CD4-positive, CD25-positive, alpha-beta regulatory T cell (primary cell): ENCODE measurements at regions not wholly inside any gene's neighbourhood (a gene's known extent, or its start where the extent isn't known, plus 50 kb on each side); places are given as distances from the start of the nearest gene placed in this dataset.
"Not testable (repeated sequence)": the region's sequence is repeated elsewhere in the genome, so short reads cannot be mapped to it uniquely, and the experiment has no call there.

ENCODE experiments used
- ATAC-seq, 2 donors: fragments of 150-1000 bp; cut with Tn5 transposase; one replicate each; pipeline ENCODE4 v1.10.0; 2021; ENCODE audit warnings: low read depth in 2 of 2, moderate number of reproducible peaks in 2 of 2, moderate library complexity in 1 of 2
- DNase-seq, 3 donors: peaks; one replicate each; pipeline versions ENCODE4 v3.0.0 to v3.0.0-alpha.2; 2012 to 2022; ENCODE audit warnings: mixed read lengths in 1 of 3
- H3K27ac ChIP-seq: one replicate; pipeline ENCODE4 v1.7.0; 2013; ENCODE audit warnings: mild to moderate bottlenecking, low read length; ENCODE audit not compliant: insufficient read depth, poor library complexity, severe bottlenecking
- H3K27me3 ChIP-seq: one replicate; pipeline ENCODE4 v1.7.0; 2013; ENCODE audit warnings: low read length; ENCODE audit not compliant: control insufficient read depth, insufficient read depth
- H3K36me3 ChIP-seq: one replicate; pipeline ENCODE4 v1.7.0; 2013; ENCODE audit warnings: mild to moderate bottlenecking, low read length, moderate library complexity; ENCODE audit not compliant: control insufficient read depth, insufficient read depth
- H3K4me1 ChIP-seq: 2 replicates; pipeline ENCODE4 v1.7.0; 2013; ENCODE audit warnings: mild to moderate bottlenecking, low read length; ENCODE audit not compliant: insufficient read depth, control insufficient read depth, poor library complexity, severe bottlenecking
- H3K4me3 ChIP-seq: one replicate; pipeline ENCODE4 v1.7.0; 2013; ENCODE audit warnings: low read depth, mild to moderate bottlenecking, low read length, moderate library complexity
- H3K9me3 ChIP-seq, 2 experiments: 1 replicate in 1 of 2; 2 replicates in 1 of 2; pipeline ENCODE4 v1.7.0; 2013; ENCODE audit warnings: low read length in 2 of 2, mild to moderate bottlenecking in 1 of 2, moderate library complexity in 1 of 2; ENCODE audit not compliant: control insufficient read depth in 2 of 2
- H3K27ac Mint-ChIP-seq, 3 donors: one replicate each; pipeline ENCODE4 v1.8.0; 2020 to 2022; ENCODE audit warnings: mild to moderate bottlenecking in 3 of 3, mixed read lengths in 3 of 3, moderate library complexity in 2 of 3
- H3K27me3 Mint-ChIP-seq: one replicate; pipeline ENCODE4 v1.8.0; 2022; ENCODE audit warnings: mild to moderate bottlenecking, mixed read lengths
- H3K36me3 Mint-ChIP-seq: one replicate; pipeline ENCODE4 v1.8.0; 2020; ENCODE audit warnings: mixed read lengths
- H3K4me1 Mint-ChIP-seq, 4 donors: one replicate each; pipeline ENCODE4 v1.8.0; 2020 to 2022; ENCODE audit warnings: mixed read lengths in 4 of 4, mild to moderate bottlenecking in 1 of 4
- H3K4me3 Mint-ChIP-seq, 4 donors: one replicate each; pipeline ENCODE4 v1.8.0; 2020 to 2022; ENCODE audit warnings: mild to moderate bottlenecking in 4 of 4, mixed read lengths in 4 of 4, moderate library complexity in 3 of 4
- H3K9me3 Mint-ChIP-seq, 7 donors: one replicate each; pipeline ENCODE4 v1.8.0; 2020 to 2022; ENCODE audit warnings: mixed read lengths in 7 of 7, mild to moderate bottlenecking in 3 of 7, moderate library complexity in 2 of 7

GRCh38 chr2:107721178-107721577, 105.5 kb upstream of the RGPD4 start:
- no peak for ATAC-seq
- Histone ChIP-seq H3K9me3 (no peaks in the 10 kb centered on the region), H3K4me3 (no peak overlapping the region), H3K27ac (no peak overlapping the region), H3K27me3 (no peaks in the 10 kb centered on the region), H3K4me1 (no peaks in the 10 kb centered on the region), H3K36me3 (no peaks in the 10 kb centered on the region)
- no peak overlapping the region for H3K27ac Mint-ChIP-seq
- no peaks in the 10 kb centered on the region for H3K27me3 Mint-ChIP-seq
- peaks cover 0 to 4% (median 0%) of the 10 kb centered on the region in 7 donors for H3K9me3 Mint-ChIP-seq
- no peaks in the 10 kb centered on the region for H3K4me1 Mint-ChIP-seq
- H3K4me3 Mint-ChIP-seq, result no peak overlapping the region
- no peaks in the 10 kb centered on the region for H3K36me3 Mint-ChIP-seq
- DNase-seq, result no peak

GRCh38 chr2:107721586-107721985, 105.1 kb upstream of the RGPD4 start:
- H3K4me3 Mint-ChIP-seq, result no peak overlapping the region
- H3K36me3 ChIP-seq, result no peaks in the 10 kb centered on the region
- H3K36me3 Mint-ChIP-seq, result no peaks in the 10 kb centered on the region
- no peaks in the 10 kb centered on the region for H3K4me1 ChIP-seq
- DNase-seq (no peak), ATAC-seq (no peak)
- no peak overlapping the region for H3K27ac ChIP-seq
- no peaks in the 10 kb centered on the region for H3K4me1 Mint-ChIP-seq
- H3K27ac Mint-ChIP-seq, result no peak overlapping the region
- H3K9me3 Mint-ChIP-seq, result peaks cover 0 to 4% (median 1%) of the 10 kb centered on the region in 7 donors
- no peaks in the 10 kb centered on the region for H3K27me3 ChIP-seq
- H3K27me3 Mint-ChIP-seq, result no peaks in the 10 kb centered on the region
- H3K9me3 ChIP-seq, result no peaks in the 10 kb centered on the region
- H3K4me3 ChIP-seq, result no peak overlapping the region

GRCh38 chr2:107725824-107726223, 100.9 kb upstream of the RGPD4 start:
- not testable (repeated sequence) for H3K4me1 ChIP-seq, H3K27ac ChIP-seq, H3K9me3 ChIP-seq, H3K4me1 Mint-ChIP-seq, H3K9me3 Mint-ChIP-seq, H3K4me3 ChIP-seq, H3K36me3 ChIP-seq, DNase-seq, H3K27me3 Mint-ChIP-seq, H3K36me3 Mint-ChIP-seq, H3K27ac Mint-ChIP-seq, H3K27me3 ChIP-seq, ATAC-seq, H3K4me3 Mint-ChIP-seq

DNA sequence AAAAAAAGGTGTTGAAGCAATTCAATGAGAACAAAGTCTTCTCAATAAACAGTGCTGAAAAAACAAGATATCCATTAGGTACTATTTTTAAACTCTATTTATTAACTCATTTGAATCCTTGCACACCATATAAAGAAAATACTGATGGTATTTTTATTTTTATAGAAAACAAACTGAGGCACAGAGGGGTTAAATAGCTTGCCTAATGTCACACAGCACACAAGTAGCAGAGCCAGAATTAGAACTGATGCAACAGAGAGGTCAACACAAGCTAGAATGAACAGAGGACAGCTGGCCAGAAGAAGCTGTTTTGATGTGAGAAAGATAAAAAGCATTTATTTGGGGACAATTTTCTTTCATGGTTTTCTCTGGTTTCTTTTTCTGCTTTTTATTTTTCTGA, 99.4 kb upstream of the RGPD4 start:
- Histone ChIP-seq H3K27ac (no peak overlapping the region), H3K36me3 (no peaks in the 10 kb centered on the region), H3K9me3 (no peaks in the 10 kb centered on the region), H3K4me1 (no peaks in the 10 kb centered on the region), H3K4me3 (no peak overlapping the region), H3K27me3 (no peaks in the 10 kb centered on the region)
- H3K9me3 Mint-ChIP-seq, result peaks cover 0 to 3% (median 0%) of the 10 kb centered on the region in 7 donors
- no peak overlapping the region for H3K27ac Mint-ChIP-seq
- H3K36me3 Mint-ChIP-seq, result no peaks in the 10 kb centered on the region
- no peaks in the 10 kb centered on the region for H3K4me1 Mint-ChIP-seq
- H3K4me3 Mint-ChIP-seq, result no peak overlapping the region
- ATAC-seq (no peak), DNase-seq (no peak)
- H3K27me3 Mint-ChIP-seq, result no peaks in the 10 kb centered on the region

DNA sequence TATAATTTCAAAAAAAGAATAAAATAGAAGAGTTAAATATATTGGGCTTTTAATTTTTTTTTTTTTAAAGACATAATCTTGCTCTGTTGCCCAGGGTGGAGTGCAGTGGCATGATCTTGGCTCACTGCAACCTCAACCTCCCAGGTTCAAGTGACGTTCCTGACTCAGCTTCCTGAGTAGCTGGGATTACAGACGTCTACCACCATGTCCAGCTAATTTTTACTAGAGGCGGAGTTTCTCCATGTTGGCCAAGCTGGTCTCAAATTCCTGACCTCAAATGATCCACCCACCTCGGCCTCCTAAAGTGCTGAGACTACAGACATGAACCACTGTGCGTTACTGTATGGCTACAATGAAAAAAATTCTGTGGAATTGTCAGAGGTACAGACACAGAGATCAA, 98.1 kb upstream of the RGPD4 start:
- Mint-ChIP-seq H3K36me3 (no peaks in the 10 kb centered on the region), H3K27ac (no peak overlapping the region), H3K9me3 (peaks cover 0 to 3% (median 0%) of the 10 kb centered on the region in 7 donors), H3K4me3 (no peak overlapping the region), H3K4me1 (no peaks in the 10 kb centered on the region), H3K27me3 (no peaks in the 10 kb centered on the region)
- DNase-seq, result no peak
- Histone ChIP-seq H3K4me1 (no peaks in the 10 kb centered on the region), H3K36me3 (no peaks in the 10 kb centered on the region), H3K27ac (no peak overlapping the region), H3K4me3 (no peak overlapping the region), H3K27me3 (no peaks in the 10 kb centered on the region), H3K9me3 (no peaks in the 10 kb centered on the region)
- no peak for ATAC-seq

GRCh38 chr2:107729440-107729839, 97.3 kb upstream of the RGPD4 start:
- Mint-ChIP-seq H3K27ac (no peak overlapping the region), H3K27me3 (no peaks in the 10 kb centered on the region), H3K36me3 (no peaks in the 10 kb centered on the region), H3K4me1 (no peaks in the 10 kb centered on the region), H3K4me3 (no peak overlapping the region), H3K9me3 (peaks cover 0 to 3% (median 0%) of the 10 kb centered on the region in 7 donors)
- H3K27ac ChIP-seq, result no peak overlapping the region
- H3K36me3 ChIP-seq, result no peaks in the 10 kb centered on the region
- ATAC-seq, result no peak
- no peak overlapping the region for H3K4me3 ChIP-seq
- DNase-seq, result no peak
- H3K4me1 ChIP-seq, result no peaks in the 10 kb centered on the region
- no peaks in the 10 kb centered on the region for H3K9me3 ChIP-seq
- H3K27me3 ChIP-seq, result no peaks in the 10 kb centered on the region

DNA sequence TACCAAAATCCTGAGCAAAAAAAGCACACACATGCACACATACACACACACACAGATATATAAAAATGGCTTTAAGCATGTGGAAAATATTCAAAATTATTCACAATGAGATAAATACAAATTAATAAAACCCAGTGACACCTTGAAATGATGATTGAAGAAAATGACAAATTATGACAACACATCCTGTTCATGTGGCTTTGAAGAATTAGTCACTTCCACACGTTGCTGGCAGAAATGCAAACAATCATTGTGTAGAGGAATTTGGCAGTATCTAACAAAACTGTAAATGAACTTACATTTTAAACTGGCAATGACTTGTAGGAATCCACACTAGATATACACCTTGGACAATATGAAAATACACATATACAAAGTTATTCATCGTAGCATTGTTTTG, 95.8 kb upstream of the RGPD4 start:
- peaks cover 0 to 3% (median 0%) of the 10 kb centered on the region in 7 donors for H3K9me3 Mint-ChIP-seq
- no peaks in the 10 kb centered on the region for H3K4me1 Mint-ChIP-seq
- no peaks in the 10 kb centered on the region for H3K36me3 ChIP-seq
- DNase-seq, result no peak
- no peak overlapping the region for H3K27ac ChIP-seq
- no peaks in the 10 kb centered on the region for H3K27me3 Mint-ChIP-seq
- no peaks in the 10 kb centered on the region for H3K9me3 ChIP-seq
- ATAC-seq, result no peak
- no peaks in the 10 kb centered on the region for H3K27me3 ChIP-seq
- H3K36me3 Mint-ChIP-seq, result no peaks in the 10 kb centered on the region
- no peaks in the 10 kb centered on the region for H3K4me1 ChIP-seq
- H3K4me3 ChIP-seq, result no peak overlapping the region
- no peak overlapping the region for H3K27ac Mint-ChIP-seq
- H3K4me3 Mint-ChIP-seq, result no peak overlapping the region

- Mint-ChIP-seq H3K9me3 (peaks cover 0 to 3% (median 0%) of the 10 kb centered on the region in 7 donors), H3K36me3 (no peaks in the 10 kb centered on the region), H3K27me3 (no peaks in the 10 kb centered on the region), H3K4me1 (no peaks in the 10 kb centered on the region), H3K4me3 (no peak overlapping the region), H3K27ac (no peak overlapping the region)
- DNase-seq (no peak), ATAC-seq (no peak)
- H3K4me3 ChIP-seq, result no peak overlapping the region
- H3K27ac ChIP-seq, result no peak overlapping the region
- no peaks in the 10 kb centered on the region for H3K27me3 ChIP-seq
- H3K36me3 ChIP-seq, result no peaks in the 10 kb centered on the region
- H3K9me3 ChIP-seq, result no peaks in the 10 kb centered on the region
- H3K4me1 ChIP-seq, result no peaks in the 10 kb centered on the region
These were observed 95.3 kb upstream of the RGPD4 start for GRCh38 chr2:107731435-107731834.
